ENCODE measurements at regions not wholly inside any gene's neighbourhood (a gene's known extent, or its start where the extent isn't known, plus 50 kb on each side); places are given as distances from the start of the nearest gene placed in this dataset.
"Not testable (repeated sequence)": the region's sequence is repeated elsewhere in the genome, so short reads cannot be mapped to it uniquely, and the experiment has no call there.

DNA sequence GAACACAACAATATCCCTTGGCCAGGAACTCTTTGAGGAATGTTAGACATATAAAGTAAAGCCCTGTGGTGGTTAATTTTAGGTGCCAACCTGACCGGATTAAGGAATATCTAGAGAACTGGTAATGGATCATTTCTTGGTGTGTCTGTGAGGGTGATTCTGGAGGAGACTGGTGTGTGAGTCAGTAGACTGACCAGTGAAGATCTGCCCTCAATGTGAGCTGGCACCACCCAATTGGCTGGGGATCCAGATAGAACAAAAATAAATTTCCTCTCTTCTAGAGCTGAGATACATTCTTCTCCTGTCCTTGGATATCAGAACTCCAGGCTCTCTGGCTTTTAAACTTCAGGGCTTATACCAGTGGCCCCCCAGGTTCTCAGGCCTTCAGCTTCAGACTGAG is 56.2 kb upstream of the TNPO1 start:
- DNase-seq: peak; percentile 26

DNA sequence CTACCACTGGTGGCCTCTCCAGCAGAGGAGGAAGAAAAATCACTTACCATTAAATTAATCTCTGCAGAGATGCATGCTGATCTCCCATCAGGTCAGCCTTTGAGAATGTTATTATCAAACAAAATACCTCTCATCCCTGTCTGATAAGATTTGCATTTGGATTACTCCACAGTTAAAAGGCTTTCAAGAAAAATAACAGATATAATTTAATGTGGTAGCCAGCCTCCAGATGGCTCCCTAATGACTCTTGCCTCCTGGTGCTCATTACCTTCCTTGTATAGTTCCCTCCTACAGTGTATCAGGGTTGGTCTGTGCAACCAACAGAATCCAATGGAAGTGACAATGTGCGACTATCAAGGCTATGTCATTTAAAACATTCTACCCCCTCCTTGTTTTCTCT is 63.6 kb upstream of the TNPO1 start:
- no peak for DNase-seq

DNA sequence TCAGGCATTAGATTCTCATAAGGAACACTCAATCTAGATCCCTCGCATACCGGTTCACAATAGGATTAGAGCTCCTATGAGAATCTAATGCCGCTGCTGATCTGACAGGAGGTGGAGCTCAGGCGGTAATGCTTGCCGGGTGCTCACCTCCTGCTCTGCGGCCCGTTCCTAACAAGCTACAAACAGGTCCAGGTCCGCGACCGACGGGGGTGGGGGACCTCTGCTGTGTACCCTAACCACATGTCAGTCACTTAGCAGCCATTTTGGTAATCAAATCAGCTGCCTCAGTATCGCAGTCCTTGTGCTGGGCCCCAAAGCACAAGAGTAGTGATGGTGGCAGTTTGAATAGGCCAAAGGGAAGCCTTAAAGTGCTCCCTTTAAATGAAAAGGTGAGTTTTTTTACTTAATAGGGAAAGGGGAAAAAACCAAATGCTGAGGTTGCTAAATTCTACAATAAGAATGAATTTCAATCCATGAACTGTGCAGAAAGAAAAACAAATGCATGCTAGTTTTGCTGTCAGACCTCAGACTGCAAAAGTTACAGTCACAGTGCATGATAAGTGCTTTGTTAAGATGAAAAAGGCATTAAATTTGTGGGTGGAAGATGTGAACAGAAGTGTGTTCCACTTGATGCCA is 67.0 kb upstream of the TNPO1 start:
- no peak for DNase-seq

DNA sequence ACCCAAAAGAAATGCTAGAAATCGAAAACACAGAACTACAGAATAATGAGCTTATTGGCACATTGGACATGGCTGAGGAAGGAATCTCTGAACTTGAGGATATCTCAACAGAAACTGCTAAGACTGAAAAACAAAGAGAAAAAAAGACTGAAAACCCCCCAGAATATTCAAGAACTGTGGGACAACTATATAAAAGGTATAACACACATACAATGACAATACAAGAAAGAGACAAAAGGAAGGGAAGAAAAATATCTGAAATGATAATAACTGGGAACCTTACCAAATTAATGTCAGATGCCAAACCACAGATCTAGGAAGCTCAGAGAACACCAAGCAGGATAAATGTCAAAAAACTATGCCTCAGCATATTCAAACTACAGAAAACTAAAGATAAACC is 68.6 kb upstream of the TNPO1 start:
- no peak for DNase-seq

DNA sequence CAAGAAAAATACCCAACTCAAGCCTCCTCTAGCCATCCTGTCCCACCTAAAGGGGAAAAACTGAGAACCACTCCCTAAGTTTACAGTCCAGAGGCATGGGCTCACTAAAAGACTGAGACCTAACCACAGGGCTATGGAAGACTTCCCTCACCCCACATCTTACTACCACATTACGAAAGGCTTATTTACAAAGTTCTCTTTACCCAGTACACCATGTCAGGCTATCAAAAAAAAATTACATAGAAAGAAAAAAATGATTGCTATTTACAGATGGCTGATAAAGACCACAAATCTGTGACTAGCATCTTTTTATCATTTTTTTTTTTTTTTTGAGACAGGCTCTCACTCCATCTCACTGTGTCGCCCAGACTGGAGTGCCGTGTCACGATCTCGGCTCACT is 69.7 kb upstream of the TNPO1 start:
- no peak for DNase-seq

DNA sequence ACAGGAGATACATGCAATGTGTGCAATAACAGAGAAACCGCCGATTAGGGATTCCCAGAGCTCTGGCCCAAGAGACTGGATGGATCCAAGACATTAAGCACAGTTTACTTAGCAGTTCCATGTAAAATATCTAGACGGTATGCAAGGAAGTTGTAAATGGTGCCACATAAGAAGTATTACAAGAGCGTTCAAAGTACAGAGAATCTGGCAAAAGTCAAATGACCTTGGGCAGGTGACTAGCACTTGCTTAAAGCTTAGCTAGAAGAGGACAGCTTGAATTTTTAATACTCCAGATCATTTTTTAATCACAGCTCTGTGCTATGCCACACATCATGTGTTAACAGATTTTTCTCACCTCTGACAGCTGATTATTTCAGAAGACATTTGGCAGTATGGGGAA is 72.3 kb upstream of the TNPO1 start:
- DNase-seq: no peak

DNA sequence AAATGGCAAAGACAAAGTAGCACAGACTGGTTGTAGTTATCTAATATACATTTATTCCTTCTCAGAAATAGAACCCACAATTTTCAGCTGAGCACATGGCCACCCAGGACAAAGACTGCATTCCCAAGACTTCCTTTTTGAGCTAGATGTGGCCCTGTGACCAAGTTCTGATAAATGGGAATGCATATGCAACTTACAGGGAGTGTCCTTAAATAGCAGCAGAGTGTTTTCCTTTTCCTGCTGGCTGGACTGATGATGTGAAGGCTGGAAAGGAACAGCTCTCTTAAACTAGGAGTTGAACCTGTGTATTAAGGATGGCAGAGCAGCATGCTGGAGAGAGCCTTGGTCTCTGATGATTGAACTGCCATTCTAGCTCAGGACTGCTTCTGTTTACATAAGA is 74.7 kb upstream of the TNPO1 start:
- DNase-seq: no peak

DNA sequence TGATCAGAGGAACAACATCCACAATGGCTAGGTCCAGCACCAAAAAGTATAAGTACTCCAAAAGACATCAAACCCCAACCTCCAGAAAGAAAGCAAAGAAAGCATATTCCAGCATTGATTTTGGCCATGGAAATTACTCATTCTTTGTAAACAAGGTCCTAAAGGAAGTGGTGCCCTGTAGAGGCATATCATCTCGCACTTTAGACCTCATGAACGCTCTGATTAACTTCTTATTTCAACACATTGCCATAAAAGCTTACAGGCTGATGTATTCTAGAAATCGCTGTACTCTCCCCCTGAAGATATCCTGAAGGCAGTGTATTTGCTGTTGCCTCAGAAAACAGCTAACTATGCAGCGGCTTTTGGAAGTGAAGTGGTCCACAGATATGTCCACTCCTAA is 82.7 kb upstream of the TNPO1 start:
- DNase-seq: no peak

DNA sequence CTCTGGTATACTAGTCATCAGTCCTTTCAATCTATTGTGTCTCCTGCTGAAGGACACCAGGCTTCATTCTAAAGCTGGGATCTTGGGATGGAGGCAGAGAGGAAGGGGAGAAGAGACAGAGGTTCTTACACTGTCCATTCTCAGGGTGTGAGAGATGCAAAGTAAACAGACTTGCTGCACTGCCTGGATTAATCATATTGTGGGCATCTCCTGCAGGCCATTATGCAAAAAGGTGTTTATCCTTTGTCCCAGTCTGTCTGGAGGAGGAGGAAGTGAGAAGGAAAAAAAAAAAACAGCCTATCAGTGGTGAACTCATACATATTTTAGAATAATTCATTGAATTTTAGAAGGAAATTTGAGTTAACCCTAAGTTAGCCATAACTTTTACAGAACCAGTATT is 92.9 kb upstream of the TNPO1 start:
- DNase-seq: peak; percentile 4

DNA sequence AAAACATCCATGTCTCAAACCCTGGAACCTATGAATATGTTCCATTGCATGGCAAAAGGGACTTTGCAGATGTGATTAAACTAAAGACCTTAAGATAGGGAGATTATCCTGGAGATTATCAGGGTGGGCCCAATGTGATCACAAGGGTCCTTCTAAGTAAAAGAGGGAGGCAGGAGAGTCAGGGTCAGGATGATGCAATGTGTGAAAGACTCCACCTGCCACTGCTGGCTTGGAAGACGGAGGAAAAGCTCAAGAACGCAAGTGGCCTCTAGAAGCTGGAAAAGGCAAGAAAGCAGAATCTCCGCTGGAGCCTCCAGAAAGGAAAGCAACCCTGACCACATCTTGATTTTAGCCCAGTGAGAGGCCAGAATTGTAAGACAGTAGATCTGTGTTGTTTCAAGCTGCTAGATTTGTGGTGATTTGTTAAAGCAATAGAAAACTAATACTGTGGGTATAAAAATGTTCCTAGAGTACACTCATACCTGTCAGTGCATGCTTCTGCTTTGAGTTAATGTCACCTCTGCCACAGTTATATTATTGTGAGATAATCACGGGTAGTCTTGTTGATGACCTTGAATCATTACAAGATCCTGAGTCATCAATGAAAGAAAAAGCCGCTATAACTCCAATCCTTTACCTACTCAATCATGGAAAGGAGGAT is 93.5 kb upstream of the TNPO1 start:
- DNase-seq: no peak

DNA sequence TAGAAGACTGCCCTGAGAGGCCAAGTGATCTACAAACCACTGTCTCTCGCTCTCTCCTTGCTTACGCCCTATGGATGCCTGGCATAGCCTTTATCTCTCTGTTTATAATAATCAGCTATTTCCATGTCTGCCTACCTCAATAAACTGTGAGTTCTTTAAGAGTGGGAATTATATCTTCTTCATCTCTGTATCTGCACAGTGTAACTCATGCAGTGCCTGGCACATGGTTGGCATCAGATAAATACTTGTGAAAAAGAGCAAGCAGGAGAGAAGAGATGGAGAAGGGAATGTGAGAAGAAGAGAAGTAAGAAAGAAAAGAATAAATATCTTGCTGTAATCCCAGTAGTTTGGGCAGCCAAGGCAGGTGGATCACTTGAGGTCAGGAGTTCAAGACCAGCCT is 94.6 kb upstream of the TNPO1 start:
- DNase-seq: no peak

DNA sequence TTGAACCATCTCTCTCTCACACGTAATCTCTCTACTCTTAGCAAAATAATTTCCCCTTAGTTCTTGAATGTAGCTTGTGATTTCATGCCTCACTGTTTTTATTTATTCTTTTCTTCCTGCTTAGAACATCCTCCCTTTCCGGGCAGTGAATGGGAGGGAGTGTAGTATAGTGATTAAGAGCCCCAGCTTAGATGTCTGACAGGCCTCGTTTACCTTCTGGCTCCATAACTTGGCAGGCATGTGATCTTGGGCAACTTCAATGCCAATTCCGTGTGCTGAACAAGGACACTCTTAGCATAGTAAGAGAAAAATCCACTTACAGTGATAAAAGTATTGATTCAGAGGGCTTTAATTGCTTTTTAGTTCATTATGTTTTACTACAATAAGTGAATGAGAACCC is 96.3 kb upstream of the TNPO1 start:
- no peak for DNase-seq

DNA sequence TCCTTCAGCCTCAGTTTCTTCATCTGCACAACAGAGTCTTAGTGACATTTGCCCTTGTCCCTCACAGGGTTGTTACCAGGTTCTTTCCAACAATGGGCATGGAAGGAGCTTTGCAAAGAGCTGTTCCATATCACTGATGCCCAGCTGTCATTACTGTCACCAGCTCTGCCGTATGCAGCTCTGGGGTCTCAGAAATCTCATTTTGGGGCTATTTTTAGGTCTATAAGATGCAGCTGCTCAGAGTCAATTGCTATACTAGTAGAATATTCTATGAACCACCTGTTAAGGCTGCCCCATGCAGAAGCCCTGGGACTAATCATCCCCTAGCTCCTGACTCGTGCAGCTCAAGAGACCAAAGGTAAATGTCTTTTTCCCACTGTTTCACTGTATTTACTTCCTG is 105.1 kb upstream of the TNPO1 start:
- no peak for DNase-seq

DNA sequence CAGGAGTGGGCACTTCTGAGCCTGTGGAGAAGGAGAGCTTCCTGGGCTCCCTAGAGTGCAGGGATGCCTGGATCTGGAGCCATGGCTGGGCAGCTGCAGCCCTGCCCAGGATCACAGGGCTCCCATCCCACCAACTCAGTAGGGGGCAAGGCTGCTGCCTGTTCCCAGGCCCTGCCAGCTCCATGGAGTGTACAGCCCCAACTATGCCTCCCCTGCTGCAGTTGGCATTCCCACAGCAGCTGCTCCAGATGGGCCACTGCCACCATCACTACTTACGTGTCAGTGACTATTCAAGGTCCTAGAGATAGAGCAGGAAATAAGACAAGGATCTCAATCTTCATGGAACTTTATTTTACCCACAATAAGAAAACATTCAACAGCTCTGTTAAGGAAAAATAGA is 107.1 kb upstream of the TNPO1 start:
- no peak for DNase-seq

DNA sequence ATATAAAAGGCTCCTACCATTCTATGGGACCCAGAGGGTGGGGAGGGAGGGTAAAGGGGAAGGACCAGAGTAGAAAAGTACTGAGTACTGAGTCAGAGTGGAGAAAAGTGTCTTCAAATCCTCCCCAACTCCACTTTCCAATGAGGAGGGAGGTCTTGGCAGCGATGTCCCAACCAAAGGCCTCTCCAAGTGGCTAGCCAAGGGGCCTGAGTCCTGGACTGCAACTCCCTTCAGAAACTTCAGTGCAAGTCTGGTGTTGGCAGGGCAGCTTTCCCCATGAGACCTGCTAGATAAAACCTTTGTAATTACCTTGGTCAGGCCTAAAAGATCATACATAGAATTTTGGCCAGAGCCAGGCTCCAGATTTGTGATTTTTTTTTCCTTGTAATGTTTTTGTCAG is 111.3 kb upstream of the TNPO1 start:
- DNase-seq: no peak

DNA sequence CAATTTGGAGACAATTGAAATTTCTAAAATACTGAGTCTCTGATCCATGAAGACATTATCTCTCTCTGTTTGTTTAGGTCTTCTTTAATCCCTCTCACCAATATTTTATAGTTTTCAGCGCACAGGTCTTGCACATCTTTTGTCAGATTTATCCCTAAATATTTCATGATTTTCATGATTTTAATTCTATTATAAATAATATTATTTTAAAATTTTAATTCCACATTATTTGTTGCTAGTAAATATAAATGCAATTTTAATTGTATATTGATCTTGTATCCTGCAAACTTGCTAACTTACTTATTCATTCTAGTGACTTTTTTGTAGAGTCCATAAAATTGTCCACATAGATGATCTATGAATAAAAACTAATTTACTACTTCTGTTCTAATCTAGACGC is 112.6 kb upstream of the TNPO1 start:
- DNase-seq: no peak

DNA sequence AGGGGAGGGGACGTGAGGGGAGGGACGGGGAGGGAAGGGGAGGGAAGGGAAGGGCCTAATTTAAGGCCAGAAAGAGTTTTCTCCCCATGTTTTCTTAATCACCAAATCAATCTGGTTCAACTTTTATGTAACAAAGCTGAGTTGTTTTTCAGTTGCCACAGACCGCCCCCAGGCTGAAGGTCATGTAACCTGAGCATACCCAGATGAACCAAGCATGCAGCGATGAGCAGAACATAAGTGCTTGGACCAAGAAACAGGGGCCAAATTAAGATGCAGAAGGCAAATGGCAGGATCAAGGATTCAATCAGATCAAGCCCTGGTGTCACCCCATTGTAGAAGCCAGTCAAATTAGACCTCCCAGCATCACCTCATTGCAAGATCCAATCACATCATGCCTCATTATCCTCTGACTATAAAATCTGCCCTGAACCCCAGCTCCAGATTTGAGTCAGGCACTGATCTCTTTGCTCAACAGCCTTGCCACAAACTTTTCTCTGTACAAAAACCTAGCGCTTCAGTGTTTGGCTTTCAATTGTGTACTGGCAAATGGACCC is 113.5 kb upstream of the TNPO1 start:
- no peak for DNase-seq

DNA sequence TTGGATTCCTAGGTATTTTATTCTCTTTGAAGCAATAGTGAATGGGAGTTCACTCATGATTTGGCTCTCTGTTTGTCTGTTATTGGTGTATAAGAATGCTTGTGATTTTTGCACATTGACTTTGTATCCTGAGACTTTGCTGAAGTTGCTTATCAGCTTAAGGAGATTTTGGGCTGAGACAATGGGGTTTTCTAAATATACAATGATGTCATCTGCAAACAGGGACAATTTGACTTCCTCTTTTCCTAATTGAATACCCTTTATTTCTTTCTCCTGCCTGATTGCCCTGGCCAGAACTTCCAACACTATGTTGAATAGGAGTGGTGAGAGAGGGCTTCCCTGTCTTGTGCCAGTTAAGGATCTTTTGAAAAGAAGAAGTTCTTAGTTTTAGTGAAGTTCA is 114.4 kb upstream of the TNPO1 start:
- not testable (repeated sequence) for DNase-seq

DNA sequence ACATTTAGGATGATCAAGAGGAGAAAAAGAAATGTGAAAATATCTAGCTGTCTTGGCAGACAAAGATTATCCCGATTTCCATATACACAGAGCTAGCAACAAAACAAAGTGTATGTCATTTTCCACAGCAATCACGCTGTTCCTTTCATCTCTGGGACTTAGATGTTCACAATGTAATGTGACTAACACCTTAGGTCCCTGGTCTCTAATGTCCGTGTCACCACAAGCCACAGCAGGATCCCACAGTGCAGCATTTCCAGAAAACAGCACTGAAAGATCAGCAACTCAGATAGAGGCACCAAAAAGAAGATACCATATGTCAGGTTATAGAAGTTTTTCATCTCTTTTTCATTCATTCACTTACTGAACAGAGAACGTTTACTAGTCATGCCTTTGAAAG is 118.0 kb upstream of the TNPO1 start:
- DNase-seq: no peak

DNA sequence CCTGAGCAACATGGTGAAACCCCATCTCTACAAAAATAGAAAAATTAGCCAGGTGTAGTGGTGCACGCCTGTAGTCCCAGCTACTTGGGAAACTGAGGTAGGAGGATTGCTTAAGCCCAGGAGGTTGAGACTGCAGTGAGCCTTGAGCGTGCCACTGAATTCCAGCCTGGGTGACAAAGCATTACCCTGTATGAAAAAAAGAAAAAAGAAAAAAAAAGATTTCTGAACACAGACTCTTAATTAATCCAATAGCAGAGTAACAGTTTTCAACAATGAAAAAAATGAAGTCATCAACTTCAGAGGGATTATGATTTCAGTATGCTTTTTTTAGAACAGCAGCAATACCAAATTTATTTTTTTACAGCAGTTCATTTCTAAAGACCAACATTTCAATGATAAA is 118.8 kb upstream of the TNPO1 start:
- no peak for DNase-seq

DNA sequence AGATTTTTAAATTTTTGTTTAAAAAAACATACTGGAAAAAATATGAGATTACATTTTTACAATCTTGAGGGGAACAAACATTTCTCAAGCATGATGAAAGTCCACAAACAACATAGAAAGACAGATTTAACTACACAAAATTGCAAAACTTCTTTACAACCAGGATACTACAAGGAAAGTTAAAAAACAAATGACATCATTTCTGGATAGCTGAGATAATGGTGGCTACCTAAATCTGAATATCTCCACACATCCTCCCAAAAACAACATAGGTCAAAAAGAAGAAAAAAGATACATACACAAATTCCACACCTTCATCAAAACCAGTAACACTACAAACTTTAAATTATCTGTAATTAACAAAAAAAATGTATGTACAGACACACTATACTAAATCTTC is 120.8 kb upstream of the TNPO1 start:
- DNase-seq: no peak

DNA sequence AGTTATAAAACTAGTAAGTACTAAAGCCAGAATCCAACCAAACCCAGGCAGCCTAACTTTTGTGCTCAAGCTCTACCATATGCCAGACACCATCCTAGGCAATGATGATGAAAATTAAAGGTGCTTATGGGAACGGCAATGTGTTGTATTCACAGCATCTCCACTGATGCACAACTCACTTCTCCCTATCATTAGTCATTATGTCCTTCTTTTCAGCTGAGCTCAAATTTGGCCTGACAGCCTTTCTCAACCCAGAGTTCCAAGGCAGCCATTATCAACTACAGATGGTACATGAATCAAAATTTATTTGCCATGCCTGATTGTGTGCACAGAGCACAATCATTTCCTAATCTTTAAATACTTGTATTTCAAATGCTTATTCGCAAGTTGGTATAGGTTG is 121.6 kb upstream of the TNPO1 start:
- no peak for DNase-seq

DNA sequence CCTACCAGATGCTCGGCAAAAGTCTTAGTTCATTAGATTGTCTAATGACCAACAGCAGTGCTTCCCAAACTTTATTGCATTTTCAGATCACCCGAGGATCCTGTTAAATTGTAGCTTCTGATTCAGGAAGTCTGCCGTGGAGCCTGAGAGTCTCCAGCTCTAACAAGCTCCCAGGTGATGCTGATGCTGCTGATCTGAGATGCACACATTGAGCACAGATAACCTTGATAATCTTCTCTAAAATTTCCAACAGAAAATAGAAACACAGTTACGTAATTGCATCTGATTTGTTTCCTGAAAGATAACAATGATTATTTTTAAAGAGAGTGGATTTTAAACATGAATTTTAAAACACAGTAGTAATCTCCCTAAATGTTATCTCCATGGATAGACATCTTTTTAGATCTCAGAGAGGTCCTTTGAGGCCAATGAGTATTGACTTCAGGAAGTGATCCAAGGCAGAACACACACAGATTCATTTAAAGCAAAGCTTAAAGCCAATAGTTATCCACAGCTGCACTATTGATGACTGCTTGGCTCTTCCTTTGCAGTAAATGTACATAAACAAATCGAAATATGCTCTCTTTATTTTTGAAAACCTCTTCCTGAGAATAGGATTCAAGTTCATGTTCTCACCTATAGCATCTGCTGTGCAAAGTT is 122.8 kb upstream of the TNPO1 start:
- DNase-seq: no peak

DNA sequence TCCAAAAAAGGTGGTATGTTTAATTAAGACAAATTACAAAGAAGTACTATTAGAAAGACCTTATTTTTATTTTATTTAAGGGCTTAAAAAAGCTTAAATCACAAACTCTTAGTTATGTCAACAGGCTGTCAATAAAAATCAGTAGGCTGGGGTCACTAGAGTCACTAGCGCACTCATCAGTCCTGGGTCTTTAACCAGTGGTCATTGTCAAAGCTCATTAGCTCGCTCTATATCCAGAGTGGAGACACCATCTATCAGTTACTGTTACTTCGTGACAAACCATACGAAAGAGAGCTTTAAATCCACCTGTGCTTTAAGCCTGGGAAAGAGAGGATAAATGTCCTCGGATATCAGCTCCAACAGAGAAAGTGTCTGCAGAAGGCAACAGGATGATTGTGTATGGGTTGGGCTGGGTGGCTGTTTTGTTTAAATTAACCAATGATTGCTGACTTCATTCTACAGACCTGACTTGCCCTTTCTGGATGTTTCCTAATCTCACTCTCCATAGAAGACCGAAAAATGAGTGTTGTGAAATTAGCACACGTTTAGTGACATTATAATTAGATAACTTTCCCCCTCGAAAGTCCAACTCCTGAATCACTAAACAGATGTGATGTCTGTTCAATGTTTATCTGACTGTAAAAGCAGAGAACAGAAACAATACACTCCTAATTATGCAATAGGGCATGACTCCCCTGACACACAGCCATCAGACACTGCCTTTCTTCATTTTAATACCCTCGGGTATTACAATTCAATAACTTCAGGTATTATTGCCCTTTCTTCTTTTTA is 123.6 kb upstream of the TNPO1 start:
- DNase-seq: no peak

All from kidney glomerular epithelial cell (primary cell).